SKM-1 (cell line): ENCODE measurements at regions not wholly inside any gene's neighbourhood (a gene's known extent, or its start where the extent isn't known, plus 50 kb on each side); places are given as distances from the start of the nearest gene placed in this dataset.
"Not testable (repeated sequence)": the region's sequence is repeated elsewhere in the genome, so short reads cannot be mapped to it uniquely, and the experiment has no call there.

Source experiments
- DNase-seq: peaks from one replicate; lab custom pipeline; 2025; ENCODE audit not compliant: unreplicated experiment; lab: John Stamatoyannopoulos, UW

DNA sequence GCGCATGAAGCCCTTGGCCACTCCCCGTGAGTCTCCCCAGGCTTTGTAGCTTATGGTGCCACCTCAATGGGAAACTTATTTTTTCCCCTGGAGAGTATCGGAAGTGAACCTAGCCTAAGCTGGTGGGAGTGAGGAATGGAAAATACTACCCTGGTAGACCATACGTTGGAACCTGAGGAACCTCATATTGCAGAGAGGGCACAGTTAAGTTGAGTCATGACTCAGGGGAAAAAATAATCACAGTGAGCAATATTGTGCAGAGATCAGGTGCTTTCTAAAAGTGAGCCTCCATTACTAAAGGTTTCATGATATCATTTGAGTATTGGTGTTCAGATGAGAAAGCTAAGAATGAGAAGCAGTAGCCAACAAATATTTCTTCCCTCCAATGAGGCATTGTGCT, 360.5 kb upstream of the NT5C1B start:
- DNase-seq = no peak

DNA sequence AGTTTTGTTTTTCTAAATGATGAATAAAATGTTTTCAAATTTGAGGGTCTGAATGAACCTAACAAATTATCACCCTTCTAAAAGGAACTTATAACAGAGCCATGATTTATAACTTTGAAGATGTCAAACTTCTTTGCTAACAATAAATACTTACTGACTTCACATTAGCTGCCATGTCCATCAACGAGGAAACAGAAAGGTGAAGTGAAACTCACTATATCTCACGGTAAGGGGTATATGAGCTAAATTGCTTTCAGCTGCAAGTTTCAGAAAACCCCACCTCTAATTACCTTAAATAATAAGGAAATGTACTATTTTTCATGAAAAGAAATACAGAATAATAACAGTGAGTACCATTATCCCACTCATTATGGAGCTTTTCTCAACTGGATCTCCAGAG, 350.8 kb upstream of the NT5C1B start:
- DNase-seq = no peak

DNA sequence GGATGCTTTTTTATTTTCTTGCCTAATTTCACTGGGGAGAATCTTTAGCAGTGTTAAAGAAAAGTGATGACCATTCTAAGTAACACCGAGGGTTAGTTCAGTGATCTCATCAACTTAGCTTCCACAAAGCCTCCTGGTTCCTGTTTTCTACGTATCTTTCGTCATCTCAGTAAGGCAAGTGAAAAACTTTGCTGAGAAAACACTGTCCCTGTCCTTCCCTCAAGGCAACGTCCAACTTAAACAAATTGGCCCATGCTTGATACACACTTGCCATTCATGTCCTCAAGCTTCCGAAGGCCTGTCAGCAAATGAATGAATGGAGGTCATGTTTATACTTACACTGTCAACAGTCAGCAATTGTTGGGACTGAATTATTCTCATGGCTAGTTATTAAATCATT, 350.4 kb upstream of the NT5C1B start:
- not testable (repeated sequence) for DNase-seq

DNA sequence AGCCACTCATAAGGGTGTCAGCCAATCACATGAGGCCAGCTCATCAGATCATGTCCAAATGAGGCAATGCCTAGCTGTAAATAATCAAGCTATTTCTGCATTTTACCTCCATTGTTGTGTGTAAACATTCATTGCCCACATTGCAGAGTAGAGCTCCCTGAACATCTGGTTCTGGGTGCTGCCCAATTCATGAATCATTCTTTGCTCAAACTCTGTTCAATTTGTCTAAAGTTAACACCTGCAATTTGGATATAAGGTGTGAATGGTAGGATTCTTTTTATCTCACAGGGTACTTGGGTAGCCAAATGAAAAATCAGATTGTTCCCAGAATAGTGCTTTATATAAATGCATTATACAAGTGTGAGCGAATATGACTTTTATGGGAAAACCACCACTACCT, 345.5 kb upstream of the NT5C1B start:
- no peak for DNase-seq

DNA sequence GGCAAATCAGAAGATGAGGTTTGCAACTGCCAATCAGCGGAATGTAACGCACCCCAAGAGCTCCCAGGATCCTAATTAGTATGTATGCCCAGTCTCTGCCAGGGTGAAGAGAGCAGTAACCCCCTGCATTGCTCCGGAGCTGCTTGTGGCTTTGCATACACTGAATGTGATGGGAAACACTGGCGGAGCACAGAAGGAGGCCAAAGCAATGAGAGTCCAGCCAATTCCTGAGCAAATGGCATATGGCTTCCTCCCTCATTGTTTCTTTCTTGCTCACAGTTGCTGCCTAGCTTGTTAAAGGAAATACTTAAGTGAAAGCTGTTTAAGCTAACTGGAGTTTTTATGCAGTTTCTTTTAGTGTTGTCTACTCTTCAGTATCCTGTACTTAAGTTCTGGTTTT, 343.5 kb upstream of the NT5C1B start:
- no peak for DNase-seq

DNA sequence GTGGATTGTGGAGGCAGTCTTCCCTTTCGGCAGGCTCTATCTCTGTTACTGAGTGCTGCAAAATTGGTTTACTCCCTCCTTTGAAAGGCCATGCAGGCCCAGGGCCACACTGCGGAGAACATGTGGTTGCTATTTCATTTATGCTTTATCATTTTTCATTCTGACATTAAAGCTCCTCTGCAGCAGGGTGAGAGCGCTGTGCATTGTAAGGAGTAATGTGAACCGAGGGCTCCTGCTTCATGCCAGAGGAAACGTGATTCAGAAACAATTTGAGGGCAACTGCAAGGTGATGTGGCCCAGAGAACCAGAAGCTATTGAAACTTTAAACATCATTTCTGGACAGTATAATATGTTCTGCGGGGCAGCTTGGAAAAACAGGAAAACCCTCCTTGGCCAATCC, 341.6 kb upstream of the NT5C1B start:
- no peak for DNase-seq

DNA sequence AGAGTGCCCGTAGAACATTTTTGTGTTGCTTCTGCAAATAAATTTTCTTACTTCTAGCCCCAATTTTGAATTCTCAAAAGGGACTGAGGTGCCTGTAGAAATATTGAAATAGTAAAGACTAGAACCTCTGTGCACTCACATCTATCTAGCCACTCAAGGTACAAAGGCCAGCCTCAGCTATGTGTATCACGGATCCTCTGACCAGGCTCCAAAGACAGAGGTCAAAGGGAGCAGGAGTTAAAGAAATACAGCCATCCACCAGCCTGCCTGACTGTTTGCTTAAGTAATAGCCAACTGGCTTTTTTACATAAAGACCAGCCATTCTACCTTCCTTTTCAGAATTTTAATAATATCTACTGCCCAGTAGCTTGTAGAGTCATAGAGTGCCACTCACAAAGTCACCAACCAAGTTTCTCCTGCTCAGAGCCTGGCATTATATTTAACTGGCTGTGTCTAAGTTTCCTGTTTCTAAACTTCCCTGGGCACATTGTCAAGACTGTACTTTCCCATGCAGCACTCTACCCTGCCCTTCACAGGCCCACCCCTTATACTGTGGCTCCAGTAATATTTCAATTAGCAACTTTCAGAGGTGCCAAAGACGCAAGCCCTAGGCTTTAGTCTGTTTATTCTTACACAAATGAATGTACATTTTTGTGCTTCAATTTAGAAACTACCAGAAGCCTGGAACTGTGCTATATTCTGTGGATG, 338.3 kb upstream of the NT5C1B start:
- no peak for DNase-seq

DNA sequence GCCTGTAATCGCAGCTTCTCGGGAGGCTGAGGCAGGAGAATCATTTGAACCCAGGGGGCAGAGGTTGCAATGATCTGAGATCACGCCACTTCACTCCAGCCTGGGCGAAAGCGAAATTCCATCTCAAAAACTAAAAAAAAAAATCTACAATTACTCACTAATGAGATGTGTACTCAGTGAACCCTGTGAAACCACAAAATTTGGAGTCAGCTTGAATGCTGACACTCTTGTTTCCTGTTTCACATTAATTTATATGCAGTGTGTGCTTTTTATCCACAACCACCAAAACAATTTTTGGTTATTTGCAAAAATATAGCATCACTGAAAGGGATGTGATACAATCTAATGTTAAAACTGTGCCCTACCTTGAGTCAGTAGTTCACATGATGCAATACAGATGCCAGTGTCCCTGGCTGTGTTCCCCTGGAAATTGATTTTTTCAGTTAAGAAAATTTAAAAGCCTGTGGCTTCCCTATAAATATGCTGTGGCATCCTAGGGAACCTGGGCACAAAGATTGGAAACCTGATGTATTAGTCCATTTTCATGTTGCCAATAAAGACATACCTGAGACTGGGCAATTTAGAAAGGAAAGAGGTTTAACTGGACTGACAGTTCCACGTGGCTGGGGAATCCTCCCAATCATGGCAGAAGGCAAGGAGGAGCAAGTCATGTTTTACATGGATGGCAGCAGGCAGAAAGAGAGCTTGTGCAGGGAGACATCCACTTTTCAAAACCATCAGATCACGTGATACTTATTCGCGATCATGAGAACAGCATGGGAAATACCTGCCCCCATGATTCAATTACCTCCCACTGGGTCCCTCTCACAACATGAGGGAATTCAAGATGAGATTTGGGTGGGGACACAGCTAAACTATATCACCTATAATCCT, 337.5 kb upstream of the NT5C1B start:
- DNase-seq = no peak

DNA sequence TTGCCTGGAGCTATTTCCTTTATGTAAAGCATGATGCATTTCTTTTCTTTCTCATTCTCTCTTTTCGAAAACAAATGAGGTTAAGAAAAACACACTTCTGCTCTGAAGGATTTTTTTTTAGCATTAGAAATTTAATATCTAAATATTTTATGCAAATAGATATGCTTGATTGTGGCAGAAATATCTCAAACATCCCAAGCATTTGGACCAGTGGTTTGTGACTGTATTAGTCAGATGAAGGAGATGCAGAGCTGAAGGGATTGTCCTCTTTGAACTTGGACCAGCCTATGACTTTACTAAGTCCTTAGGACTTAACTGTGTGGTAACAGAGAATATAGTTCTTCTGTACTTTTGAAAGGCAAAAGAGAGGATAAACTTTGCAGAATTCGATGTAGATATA, 335.9 kb upstream of the NT5C1B start:
- no peak for DNase-seq

DNA sequence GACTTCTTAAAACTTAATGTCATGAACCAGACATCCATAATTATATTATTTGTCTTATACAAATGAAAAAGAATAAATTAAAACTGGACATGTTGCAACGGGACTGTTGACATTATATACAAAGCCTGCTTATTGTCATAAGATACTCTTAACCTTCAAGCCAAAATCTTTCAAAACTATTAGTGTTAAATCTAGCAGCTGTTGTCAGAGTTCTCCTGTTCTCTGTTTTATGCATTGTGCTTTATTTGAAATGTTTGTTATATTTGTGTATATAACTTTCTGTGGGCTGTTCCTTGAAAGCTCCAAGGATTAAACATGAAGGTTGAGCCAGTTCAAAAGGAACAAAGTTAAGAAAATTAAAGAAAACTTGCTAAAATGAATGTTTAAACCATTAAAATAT, 335.5 kb upstream of the NT5C1B start:
- no peak for DNase-seq

DNA sequence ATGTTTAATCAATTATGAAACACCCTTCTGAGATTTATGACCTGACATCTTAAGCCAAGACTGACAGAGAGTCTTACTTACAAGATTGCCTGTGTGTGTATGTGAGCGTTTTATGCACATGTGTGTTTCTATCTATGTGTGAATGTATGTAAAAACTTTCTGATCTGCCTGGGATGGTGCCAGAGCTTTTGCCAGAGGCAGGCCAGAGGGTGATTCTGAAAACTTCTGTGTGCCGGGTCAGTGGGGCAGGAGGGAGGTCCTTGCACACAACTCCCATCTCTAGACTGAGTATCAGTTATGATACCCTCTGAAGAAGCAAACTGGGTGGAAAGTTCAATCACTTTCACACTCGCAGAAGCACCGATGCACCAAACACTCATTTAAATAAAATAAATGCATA, 335.0 kb upstream of the NT5C1B start:
- DNase-seq = no peak

DNA sequence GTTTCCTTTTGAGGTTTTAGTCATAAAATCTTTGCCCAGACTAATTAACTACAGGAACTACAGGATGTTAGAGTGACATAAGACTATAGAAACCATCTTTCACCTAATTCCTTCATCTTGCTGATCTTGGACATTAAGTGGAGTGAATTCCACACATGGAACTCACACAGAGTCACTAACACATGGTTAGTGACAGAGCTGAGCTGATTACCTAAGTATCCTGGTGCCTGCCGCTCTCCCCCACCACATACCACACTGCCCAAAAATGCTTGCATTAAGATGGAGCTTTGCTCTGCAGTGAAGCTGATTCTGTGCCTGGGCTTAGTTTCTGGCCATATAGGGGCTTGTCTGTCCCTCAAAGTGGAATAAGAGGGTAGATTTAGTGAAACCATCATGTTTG, 332.9 kb upstream of the NT5C1B start:
- no peak for DNase-seq

DNA sequence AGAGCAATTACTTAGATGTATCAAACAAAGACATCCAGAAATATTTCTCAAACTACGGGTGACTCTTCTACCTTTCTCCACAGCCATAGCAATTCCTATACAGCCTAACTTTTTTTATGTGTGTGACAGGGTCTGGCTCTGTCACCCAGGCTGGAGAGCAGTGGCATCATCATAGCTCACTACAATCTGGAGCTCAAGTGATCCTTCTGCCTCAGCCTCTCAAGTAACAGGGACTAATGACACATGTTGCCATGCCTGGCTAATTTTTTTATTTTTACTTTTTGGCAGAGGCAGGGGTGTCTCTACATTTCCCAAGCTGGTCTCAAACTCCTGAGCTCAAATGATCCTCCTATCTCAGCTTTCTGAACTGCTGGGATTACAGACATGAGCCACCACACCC, 328.9 kb upstream of the NT5C1B start:
- DNase-seq = no peak

DNA sequence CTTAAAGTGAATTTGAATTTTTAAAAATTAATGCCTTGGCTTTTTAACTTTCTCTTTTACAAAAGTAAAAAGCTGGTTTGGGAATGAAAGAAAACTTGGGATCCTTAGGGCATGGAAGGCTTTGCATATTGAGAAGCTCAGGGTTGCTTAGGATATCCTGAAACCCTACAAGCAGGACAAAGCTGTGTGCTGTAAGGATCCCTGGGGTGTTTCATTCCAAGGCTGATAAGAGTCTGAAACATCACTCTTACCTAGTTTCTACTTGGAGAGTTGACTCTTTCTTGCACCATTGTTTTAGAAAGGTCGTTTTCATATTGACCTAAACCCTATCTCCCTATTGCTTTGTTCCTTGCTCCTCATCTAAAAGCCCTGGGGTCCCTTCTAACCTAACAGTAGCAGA, 325.9 kb upstream of the NT5C1B start:
- no peak for DNase-seq

DNA sequence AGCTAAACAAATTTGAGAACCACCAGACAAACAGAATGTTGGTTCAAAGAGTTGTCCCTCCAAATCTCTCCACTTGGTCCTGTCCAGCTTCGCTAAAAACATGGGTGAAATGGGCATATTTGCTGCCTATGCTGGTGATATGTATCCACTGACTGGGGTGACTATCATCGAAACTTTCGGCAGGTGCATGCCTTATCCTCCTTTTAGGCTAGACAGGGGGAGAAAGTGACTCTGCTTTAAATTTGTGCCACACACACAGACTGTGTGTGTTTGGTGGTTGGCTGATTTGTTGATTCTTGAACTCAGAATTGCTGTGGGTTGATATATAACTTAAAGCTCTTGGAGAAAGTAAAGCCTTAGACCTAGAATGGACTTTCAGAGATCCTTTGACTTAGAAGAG, 324.1 kb upstream of the NT5C1B start:
- DNase-seq = no peak

DNA sequence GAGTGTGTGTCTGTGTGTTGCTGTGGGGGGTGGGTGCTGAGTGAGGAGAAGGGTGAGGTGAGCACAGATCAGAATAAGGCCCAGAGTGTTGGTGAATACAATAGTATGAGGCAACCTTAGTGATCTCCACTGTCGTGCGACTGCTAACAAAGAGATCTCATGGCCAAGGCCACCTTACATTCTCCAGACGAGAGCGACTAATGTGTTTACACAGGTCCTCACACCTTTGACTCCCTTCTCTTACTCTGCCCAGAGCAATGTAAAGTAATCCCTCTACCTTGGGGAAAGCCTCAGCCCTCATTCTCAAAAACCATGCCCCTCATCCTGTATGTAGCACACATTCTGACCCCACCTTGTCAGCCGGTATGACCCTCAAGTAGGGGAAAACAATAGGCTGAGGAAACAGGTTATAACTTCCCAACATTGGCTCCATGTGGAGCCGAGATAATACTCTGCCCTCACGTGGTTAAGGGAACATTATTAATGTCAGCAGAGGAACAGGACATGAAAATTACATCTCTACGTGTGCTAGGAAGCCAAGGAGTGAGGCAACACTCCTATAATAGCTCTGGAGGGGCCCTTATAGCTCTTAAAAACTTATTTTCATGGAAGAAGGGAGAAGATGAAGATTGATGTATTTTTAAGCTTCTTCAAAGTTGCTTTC, 323.0 kb upstream of the NT5C1B start:
- no peak for DNase-seq

DNA sequence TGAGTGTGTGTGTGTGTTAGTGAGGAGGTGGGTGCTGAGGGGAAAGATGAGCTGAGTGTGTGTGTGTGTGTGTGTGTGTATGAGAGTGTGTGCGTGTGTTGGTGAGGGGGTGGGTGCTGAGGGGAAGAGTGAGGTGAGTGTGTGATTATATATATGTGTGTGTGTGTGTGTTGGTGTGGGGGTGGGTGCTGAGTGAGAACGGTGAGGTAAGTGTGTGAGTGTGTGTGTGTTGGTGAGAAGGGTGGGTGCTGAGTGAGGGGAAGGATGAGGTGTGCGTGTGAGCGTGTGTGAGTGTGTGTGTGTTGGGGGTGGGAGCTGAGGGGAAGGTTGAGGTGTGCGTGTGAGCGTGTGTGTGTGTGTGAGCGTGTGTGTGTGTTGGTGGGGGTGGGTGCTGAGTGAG, 322.0 kb upstream of the NT5C1B start:
- no peak for DNase-seq

DNA sequence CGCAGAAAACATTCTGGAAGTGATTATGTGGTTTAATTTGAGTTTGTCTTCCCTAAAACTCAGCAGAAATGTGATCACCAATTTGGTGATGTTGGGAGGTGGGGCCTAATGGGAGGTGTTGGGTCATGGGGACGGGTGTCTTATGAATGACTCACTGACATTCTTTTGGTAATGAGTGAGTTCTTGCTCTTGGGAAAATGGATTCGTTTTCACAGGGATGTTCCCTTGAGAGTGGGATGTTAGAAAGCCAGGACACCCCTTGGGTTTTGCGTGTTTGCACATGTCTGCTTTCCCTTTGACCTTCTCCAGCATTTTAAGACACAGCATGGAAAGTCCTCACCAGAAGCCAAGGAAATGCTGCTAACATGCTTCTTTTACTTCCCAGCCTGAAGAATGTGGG, 321.5 kb upstream of the NT5C1B start:
- no peak for DNase-seq

DNA sequence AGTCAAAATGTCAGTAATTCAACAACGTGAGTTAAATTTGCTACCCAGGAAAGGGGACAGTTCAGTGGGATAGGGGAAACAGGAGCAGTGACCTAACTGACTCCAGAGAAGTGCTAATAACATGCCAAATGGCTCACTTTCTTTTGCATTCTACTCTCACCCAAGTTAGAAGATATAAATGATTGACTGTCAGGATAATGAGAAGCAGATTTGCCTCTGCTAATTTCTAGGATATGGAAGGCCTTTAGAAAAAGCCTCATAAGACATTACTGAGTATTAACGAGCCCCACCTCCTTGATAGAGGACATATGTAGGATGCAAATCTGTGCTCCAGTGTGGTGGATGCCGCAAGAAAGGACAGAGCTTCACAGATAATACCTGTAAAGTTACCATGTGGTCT, 318.6 kb upstream of the NT5C1B start:
- no peak for DNase-seq

DNA sequence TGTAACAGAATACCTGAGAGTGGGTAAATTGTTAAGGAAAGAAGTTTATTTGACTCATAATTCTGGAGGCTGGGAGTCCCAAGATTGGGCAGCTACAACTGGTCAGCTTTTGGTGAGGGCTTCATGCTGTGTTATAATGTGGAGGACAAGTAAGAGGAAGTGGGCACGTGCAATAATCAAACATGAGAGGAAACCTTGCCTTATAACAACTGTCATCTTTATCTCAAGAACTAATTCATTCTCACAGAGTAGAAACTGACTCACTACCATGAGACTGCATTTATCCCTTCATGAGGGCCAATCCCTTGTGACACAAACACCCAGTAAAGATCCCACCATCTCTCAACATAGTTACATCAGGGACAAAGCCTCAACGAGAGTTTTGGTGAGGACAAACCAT, 318.1 kb upstream of the NT5C1B start:
- DNase-seq = no peak

DNA sequence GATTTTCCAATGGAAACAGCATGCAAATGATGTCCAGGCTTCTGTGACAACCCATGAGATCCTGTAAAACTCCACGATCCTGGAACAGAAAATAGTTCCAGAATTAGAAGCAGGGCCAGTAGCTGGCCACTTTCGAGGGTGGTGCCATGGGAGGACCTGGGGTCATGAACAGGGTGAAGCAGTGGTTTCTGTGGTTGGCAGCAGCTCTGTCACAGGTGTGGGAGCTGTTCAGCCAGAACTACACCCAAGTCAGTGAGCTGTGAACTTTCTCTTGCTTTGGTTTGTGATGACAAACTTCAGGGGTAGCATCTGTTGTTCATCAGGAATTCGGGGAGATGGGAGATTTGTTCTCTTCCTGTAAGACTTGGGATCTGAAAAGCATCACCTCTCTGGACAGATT, 314.4 kb upstream of the NT5C1B start:
- DNase-seq = no peak

DNA sequence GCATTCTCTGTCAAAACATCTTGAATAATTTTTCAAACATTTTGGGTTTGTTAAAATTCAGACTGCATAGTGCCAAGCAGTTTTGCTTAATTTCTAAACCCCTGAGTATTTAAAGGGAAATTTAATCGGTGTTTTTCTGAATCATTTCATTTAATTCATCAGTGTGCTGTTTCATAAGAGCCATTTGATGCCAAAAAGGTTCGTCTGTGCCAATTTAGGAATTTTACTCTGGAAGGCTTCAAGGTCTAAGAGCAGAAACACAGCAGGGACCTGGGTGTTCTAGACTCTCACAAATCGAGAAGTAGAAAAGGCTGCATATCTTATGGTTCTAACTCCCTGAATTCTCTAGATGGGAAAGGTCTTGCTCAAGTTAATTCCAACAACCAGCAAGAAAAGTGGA, 311.9 kb upstream of the NT5C1B start:
- DNase-seq = no peak
